SKM-1 treated with dmso at 0.1 percent for 144 hours (cell line): ENCODE measurements at regions not wholly inside any gene's neighbourhood (a gene's known extent, or its start where the extent isn't known, plus 50 kb on each side); places are given as distances from the start of the nearest gene placed in this dataset.
"Not testable (repeated sequence)": the region's sequence is repeated elsewhere in the genome, so short reads cannot be mapped to it uniquely, and the experiment has no call there.

Experiments
- DNase-seq: peaks from one replicate; lab custom pipeline; 2025; ENCODE audit not compliant: unreplicated experiment; lab: John Stamatoyannopoulos, UW

DNA sequence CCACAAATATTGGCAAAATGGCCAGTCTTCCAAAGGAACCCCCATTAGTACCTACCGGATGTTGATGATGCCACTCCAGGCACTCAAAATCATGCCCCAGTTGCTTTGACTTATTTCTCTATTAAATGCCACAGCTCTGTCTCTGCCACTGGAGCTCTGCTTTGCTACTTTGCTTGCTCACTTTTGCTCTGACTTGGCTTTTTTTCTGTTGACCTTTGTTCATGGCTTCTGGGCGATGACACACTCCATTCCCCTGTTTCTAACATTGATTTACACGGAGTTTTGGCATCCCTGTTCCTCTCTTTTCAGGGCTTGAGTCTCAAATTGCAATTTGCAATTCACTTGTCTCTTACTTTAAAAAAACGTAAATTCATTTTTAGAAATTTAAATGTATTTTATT, 217.1 kb upstream of the SPRY2 start:
- no peak for DNase-seq

GRCh38 chr13:80555796-80556678, 215.1 kb upstream of the SPRY2 start:
- no peak for DNase-seq

GRCh38 chr13:80552851-80553440, 212.0 kb upstream of the SPRY2 start:
- no peak for DNase-seq

- no peak for DNase-seq
These were observed 210.9 kb upstream of the SPRY2 start for GRCh38 chr13:80551650-80552497.

- DNase-seq = no peak
These were observed 210.1 kb upstream of the SPRY2 start for GRCh38 chr13:80550971-80551441.

DNA sequence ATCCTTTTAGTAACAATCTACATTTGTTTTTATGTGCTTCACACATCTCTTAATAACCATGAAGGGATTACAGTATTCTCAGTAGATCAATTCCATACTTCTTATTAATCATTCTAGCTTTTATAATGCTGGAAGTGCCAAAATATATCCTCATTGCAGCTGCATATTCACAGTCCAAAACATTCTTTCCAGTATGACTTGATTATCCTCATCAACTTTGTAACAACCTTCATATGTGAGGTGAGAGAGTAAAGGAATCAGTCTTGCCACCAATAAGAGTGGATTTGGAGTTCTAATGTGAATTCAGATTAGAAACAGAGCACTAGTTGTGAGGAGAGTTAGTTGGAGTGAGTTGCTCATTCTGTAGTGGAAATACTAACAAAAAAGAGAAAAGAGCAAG, 208.0 kb upstream of the SPRY2 start:
- DNase-seq = no peak

GRCh38 chr13:80547885-80548825, 207.2 kb upstream of the SPRY2 start:
- no peak for DNase-seq

DNA sequence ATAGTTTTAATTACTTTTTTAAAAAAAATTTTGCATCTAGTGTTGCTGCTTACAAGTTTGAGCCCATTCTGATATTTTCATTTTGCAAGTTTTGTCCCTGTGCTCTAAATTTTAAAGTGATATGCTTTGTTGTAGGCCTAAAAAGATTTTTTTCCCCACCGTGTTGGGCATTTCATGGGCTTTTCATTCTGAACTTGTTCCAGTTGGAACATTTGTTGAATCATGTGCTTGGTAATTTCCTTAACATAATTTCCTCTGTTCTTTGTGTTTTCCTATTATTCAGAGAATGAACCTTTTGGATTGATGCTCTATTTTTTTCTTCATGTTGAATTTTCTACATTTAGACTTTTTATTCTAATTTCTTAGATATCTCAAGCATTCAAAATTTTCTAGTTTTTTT, 206.4 kb upstream of the SPRY2 start:
- DNase-seq = no peak

DNA sequence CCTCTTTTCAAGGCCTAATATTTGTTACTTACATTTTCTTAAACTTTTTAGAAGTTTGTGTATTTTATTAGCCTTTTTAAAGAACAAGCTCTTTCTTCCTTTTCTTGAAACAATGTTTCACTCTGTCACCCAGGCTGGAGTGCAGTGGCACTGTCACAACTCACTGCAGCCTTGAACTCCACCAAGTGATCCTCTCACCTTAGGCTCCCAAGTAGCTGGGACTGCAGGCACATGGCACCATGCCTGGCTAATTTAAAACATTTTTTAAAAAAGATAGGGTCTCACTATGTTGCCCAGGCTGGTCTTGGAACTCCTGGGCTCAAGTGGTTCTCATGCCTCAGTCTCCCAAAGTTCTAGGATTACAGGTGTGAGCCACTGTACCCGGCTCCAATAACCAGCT, 192.2 kb upstream of the SPRY2 start:
- no peak for DNase-seq

GRCh38 chr13:80530902-80531301, 190.0 kb upstream of the SPRY2 start:
- DNase-seq = no peak

GRCh38 chr13:80530191-80530590, 189.3 kb upstream of the SPRY2 start:
- DNase-seq = no peak

GRCh38 chr13:80529734-80530133, 188.8 kb upstream of the SPRY2 start:
- no peak for DNase-seq

DNA sequence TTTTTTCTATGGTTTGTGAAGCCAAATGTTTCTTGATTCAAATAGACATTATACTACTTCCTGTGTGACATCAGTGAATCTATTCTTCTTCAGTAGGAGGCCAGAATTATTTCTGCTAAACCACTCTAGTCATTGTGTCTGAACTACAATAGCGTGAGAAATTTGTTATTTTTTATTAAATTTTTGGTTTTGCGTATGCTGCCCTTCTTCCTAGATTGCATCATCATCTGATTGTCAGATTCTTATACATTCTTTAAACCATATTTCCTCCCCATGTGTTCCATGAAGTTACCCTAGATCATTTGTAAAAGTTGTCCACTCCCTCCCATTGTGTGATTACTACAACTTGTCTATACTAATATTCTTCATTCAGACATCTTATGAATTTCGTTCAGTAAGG, 187.8 kb upstream of the SPRY2 start:
- no peak for DNase-seq

DNA sequence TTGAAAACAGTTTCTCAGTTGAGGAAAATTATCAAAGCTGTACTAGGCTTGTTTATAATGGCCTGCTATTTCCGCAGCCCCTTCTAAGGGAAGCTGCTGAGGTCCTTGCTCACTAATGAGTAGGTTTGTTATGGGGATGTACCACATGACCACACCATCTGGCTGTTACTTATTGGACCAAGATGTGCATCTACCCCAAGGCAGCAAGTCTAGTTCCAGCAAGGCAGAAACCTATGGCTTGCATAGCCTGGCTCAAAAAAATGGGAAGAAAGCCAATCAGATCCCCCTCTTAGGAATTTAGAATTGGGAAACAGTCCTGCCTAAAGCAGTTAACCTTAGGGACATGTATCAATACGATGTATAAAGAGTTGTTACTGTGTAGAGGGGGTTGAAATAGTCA, 186.5 kb upstream of the SPRY2 start:
- no peak for DNase-seq

GRCh38 chr13:80524447-80525215, 183.7 kb upstream of the SPRY2 start:
- no peak for DNase-seq

GRCh38 chr13:80523134-80523533, 182.2 kb upstream of the SPRY2 start:
- DNase-seq = no peak

GRCh38 chr13:80522463-80522862, 181.5 kb upstream of the SPRY2 start:
- DNase-seq = not testable (repeated sequence)

DNA sequence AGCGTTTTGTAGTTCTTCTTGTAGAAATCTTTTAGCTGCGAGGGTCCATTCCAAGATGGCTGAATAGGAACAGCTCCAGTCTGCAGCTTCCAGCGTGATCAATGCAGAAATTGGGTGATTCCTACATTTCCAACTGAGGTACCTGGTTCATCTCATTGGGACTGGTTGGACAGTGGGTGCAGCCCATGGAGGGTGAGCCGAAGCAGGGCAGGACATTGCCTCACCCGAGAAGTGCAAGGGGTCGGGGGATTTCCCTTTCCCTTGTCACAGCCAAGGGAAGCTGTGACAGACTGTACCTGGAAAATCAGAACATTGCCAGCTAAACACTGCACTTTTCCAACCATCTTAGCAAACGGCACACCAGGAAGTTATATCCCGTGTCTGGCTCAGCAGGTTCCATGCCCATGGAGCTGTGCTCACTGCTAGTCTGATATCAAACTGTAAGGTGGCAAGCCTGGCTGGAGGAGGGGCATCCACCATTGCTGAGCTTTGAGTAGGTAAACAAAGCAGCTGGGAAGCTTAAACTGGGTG, 176.0 kb upstream of the SPRY2 start:
- DNase-seq = no peak

- DNase-seq = no peak
These were observed 174.4 kb upstream of the SPRY2 start for GRCh38 chr13:80515296-80515695.

DNA sequence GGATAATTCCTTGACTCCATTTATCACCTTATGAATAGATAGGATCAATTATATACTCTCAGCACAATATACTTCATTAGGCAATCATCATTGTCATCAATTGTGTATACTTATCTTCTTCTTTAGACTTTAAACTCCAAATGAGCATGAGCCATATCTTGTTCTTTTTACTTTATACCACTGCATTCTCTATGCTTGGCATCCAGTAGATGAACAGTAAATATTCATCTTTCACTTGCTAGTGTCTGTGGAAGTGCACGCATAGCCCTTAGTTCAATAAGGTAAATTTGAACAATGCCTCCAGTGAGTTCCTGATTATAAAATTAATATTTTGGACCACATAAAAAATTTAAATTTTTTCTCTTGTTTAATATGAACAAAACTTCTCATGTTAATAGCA, 172.3 kb upstream of the SPRY2 start:
- DNase-seq = no peak
